HepG2 (cell line): ENCODE measurements at regions not wholly inside any gene's neighbourhood (a gene's known extent, or its start where the extent isn't known, plus 50 kb on each side); places are given as distances from the start of the nearest gene placed in this dataset.

ENCODE experiments used
- BHLHE40 ChIP-seq: IDR thresholded peaks from 2 replicates; pipeline ENCODE4 v1.6.1; 2011; ENCODE audit warnings: low read length, improper control_type of control experiment
- BRF2 ChIP-seq: sonication (generic); formaldehyde crosslinking; IDR thresholded peaks from 2 replicates; pipeline ENCODE4 v1.8.1; 2022; ENCODE audit warnings: mild to moderate bottlenecking, missing genetic modification reagents
- CEBPB ChIP-seq: IDR thresholded peaks from 2 replicates; pipeline ENCODE4 v1.6.1; 2011; ENCODE audit warnings: low read depth, low read length, improper control_type of control experiment, borderline replicate concordance
- CTCF ChIP-seq: sonication (generic); formaldehyde crosslinking; IDR thresholded peaks from 2 replicates; pipeline ENCODE4 v1.5.0; 2020; ENCODE audit warnings: mild to moderate bottlenecking, missing genetic modification reagents, moderate library complexity
- EZH2 ChIP-seq: conservative IDR thresholded peaks from 2 replicates; pipeline ENCODE4 v1.6.1; 2012; ENCODE audit warnings: mild to moderate bottlenecking, low read depth, low read length, moderate library complexity
- HNF4A ChIP-seq: sonication (generic); formaldehyde crosslinking; IDR thresholded peaks from 2 replicates; pipeline ENCODE4 v1.4.0; 2020; ENCODE audit warnings: missing genetic modification reagents
- NFE2L2 ChIP-seq: fragments of 150-350 bp; IDR thresholded peaks from 2 replicates; pipeline ENCODE4 v1.6.1; 2014; ENCODE audit warnings: low read length
- NFYB ChIP-seq: sonication (generic); formaldehyde crosslinking; IDR thresholded peaks from 2 replicates; pipeline ENCODE4 v1.4.0; 2020; ENCODE audit warnings: missing genetic modification reagents
- ZNF20 ChIP-seq: sonication (generic); formaldehyde crosslinking; IDR thresholded peaks from 2 replicates; pipeline ENCODE4 v1.4.0; 2020; ENCODE audit warnings: mild to moderate bottlenecking, moderate library complexity, missing genetic modification reagents
- ZNF670 ChIP-seq: sonication (generic); formaldehyde crosslinking; IDR thresholded peaks from 2 replicates; pipeline ENCODE4 v1.8.0; 2022; ENCODE audit warnings: mild to moderate bottlenecking, missing genetic modification reagents, borderline replicate concordance
- ZZZ3 ChIP-seq: sonication (generic); formaldehyde crosslinking; IDR thresholded peaks from 2 replicates; pipeline ENCODE4 v1.4.0; 2020; ENCODE audit warnings: missing genetic modification reagents, mild to moderate bottlenecking, borderline replicate concordance
- TF ChIP-seq, protein P1 (sequence below), 2 experiments: IDR thresholded peaks; 2 replicates each; pipeline ENCODE4 v1.6.1; 2011 to 2012; ENCODE audit warnings: low read length in 2 of 2, borderline replicate concordance in 1 of 2, low read depth in 1 of 2, mild to moderate bottlenecking in 1 of 2, moderate library complexity in 1 of 2

DNA sequence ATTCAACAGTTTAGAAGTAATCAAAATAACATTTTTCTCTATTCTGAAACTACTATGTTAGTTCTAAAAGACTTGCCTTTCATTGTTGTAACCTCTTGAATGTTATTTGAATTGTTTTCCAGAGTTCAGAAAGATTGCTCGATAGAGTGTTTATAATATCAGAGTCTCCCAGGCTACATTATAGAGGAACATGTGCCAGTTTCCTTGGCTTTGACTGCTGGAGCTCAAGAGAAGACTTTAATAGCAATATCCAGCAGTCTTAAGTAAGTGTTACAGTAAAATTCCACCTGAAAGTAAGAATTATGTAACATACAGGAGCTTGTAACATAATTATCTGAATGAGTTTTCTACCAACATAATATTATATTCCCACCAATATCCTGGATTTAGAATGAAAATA is 991.8 kb upstream of the ADGRB3 start:
- TF ChIP-seq NFE2L2 (no peak), BHLHE40 (no peak), ZZZ3 (CRISPR knock-in tag) (no peak), ZNF20 (CRISPR knock-in tag) (no peak), CTCF (CRISPR knock-in tag) (no peak), BRF2 (CRISPR knock-in tag) (no peak), EZH2 (no peak), CEBPB (no peak), NFYB (no peak), HNF4A (no peak), ZNF670 (CRISPR knock-in tag) (no peak)
- TF ChIP-seq, protein P1, sequence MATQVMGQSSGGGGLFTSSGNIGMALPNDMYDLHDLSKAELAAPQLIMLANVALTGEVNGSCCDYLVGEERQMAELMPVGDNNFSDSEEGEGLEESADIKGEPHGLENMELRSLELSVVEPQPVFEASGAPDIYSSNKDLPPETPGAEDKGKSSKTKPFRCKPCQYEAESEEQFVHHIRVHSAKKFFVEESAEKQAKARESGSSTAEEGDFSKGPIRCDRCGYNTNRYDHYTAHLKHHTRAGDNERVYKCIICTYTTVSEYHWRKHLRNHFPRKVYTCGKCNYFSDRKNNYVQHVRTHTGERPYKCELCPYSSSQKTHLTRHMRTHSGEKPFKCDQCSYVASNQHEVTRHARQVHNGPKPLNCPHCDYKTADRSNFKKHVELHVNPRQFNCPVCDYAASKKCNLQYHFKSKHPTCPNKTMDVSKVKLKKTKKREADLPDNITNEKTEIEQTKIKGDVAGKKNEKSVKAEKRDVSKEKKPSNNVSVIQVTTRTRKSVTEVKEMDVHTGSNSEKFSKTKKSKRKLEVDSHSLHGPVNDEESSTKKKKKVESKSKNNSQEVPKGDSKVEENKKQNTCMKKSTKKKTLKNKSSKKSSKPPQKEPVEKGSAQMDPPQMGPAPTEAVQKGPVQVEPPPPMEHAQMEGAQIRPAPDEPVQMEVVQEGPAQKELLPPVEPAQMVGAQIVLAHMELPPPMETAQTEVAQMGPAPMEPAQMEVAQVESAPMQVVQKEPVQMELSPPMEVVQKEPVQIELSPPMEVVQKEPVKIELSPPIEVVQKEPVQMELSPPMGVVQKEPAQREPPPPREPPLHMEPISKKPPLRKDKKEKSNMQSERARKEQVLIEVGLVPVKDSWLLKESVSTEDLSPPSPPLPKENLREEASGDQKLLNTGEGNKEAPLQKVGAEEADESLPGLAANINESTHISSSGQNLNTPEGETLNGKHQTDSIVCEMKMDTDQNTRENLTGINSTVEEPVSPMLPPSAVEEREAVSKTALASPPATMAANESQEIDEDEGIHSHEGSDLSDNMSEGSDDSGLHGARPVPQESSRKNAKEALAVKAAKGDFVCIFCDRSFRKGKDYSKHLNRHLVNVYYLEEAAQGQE (IDR thresholded peaks at IDR 0.05; ENCODE audit: borderline replicate concordance in 1 of 2, low read depth in 1 of 2, low read length in 2 of 2) = no peak
